ENCODE measurements at regions not wholly inside any gene's neighbourhood (a gene's known extent, or its start where the extent isn't known, plus 50 kb on each side); places are given as distances from the start of the nearest gene placed in this dataset.

- POLR2A ChIA-PET = no interaction called here
- Mint-ChIP-seq H3K4me3 (no peak overlapping the region), H3K4me1 (no peaks in the 10 kb centered on the region), H3K27ac (peak overlapping the region in 1 of 10 donors; percentile 58), H3K27me3 (peaks cover 0 to 7% (median 0%) of the 10 kb centered on the region in 5 donors), H3K9me3 (no peaks in the 10 kb centered on the region), H3K36me3 (no peaks in the 10 kb centered on the region)
- ATAC-seq = no peak
- no peak for DNase-seq
These were observed 184.9 kb upstream of the MKI67 start for GRCh38 chr10:128310971-128311658.

DNA sequence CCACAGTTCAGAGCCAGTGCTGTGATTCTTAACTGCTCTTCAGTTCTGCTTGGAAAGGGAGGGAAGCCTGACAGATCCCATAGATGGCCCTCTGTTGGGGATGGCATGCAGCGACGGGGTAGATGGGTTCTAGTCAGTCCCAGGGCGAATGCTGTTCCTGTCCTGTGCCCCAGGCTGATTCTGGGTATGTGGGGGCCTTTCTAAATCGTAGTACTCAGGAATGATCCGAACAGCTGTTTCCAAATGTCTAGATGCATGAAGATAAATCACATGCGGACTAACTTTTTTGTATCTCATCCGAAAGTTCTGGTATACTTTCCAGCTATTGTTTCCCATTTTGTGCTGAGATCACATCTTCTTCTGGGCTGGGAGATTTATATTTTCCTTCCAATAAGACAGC lies 186.0 kb upstream of the MKI67 start:
- Mint-ChIP-seq H3K9me3 (no peaks in the 10 kb centered on the region), H3K4me3 (no peak overlapping the region), H3K27me3 (peaks cover 0 to 7% (median 0%) of the 10 kb centered on the region in 5 donors), H3K4me1 (no peaks in the 10 kb centered on the region), H3K36me3 (no peaks in the 10 kb centered on the region), H3K27ac (no peak overlapping the region)
- no peak for ATAC-seq
- DNase-seq = no peak
- POLR2A ChIA-PET = no interaction called here

DNA sequence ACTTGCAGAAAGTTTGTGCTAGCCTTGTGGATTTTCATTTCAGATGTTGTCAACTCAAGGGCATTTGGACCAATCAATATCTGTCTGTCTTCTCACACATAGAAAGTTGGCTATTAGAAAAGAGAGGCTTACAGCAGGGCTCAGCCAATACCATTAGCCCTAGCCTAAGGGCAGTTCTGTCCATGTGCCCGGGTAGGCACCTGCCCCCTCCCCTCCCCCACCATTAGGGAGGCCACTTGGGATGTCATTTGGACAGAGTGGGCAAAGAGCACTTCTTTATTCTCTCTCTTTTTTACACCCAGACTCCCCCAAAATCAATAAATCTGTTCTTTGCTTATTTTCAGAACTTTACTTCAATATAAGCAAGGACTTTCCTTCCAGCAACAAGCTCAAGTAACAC lies 188.5 kb upstream of the MKI67 start:
- DNase-seq (no peak), ATAC-seq (no peak)
- Mint-ChIP-seq H3K36me3 (no peaks in the 10 kb centered on the region), H3K4me1 (no peaks in the 10 kb centered on the region), H3K27ac (no peak overlapping the region), H3K4me3 (no peak overlapping the region), H3K27me3 (peaks cover 0 to 7% (median 0%) of the 10 kb centered on the region in 5 donors), H3K9me3 (no peaks in the 10 kb centered on the region)
- POLR2A ChIA-PET = no interaction called here

DNA sequence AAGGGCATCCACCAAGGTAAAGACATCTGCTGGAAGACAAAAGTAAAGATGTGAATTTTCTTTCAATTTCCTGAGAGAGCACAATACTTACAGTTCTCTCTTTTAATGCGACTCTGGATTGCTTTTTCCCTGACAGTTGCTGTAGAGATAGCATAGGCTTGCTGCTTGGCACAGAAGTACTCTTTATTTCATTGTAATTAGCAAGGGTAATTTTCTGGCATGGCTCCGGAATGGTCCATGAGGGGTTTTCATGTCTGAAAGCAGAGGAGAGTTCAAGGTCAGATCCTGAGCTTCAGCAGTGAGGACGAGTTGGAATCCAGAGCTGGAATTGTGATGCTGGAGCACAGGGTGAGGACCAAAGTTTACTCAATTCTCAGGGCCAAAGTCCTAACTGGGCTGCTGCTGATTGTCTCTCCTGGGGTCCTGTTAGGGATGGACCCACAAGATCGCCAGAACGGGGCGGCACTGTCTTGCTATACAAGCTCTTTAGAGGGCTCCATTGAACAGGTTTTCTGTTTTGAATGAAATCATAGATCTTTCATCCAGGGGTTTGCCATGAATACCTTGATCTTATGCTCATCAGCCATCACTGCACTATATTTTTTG lies 190.0 kb upstream of the MKI67 start:
- Mint-ChIP-seq H3K9me3 (no peaks in the 10 kb centered on the region), H3K36me3 (no peaks in the 10 kb centered on the region), H3K27me3 (peaks cover 0 to 7% (median 0%) of the 10 kb centered on the region in 5 donors), H3K4me3 (no peak overlapping the region), H3K27ac (no peak overlapping the region), H3K4me1 (no peaks in the 10 kb centered on the region)
- POLR2A ChIA-PET = no interaction called here
- DNase-seq = no peak
- ATAC-seq = no peak

DNA sequence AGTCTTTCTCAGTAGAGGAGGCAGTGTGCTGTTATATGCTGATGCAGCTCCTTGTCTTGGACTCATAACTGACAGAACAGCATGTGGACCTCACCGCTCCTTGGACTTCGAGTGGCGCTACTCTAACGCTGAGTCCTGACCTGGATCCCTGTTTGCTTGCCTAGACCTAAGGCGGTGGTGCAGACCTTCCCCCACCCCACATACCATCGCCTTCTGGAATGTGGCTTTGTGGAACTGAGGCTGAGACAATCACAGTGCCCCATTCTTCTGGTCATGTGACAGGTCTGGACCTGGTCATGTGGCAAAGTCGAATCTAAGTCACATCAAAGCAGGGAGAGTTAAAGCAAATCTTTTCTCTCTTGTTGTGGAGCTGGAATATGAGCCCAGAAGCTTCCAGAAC lies 190.7 kb upstream of the MKI67 start:
- DNase-seq = no peak
- Mint-ChIP-seq H3K27me3 (peaks cover 0 to 7% (median 1%) of the 10 kb centered on the region in 5 donors), H3K4me3 (no peak overlapping the region), H3K27ac (no peak overlapping the region), H3K9me3 (no peaks in the 10 kb centered on the region), H3K36me3 (no peaks in the 10 kb centered on the region), H3K4me1 (no peaks in the 10 kb centered on the region)
- no peak for ATAC-seq
- POLR2A ChIA-PET = no interaction called here

- no peak for DNase-seq
- Mint-ChIP-seq H3K27me3 (peaks cover 0 to 15% (median 6%) of the 10 kb centered on the region in 5 donors), H3K4me1 (no peaks in the 10 kb centered on the region), H3K4me3 (no peak overlapping the region), H3K27ac (no peak overlapping the region), H3K36me3 (no peaks in the 10 kb centered on the region), H3K9me3 (no peaks in the 10 kb centered on the region)
- no peak for ATAC-seq
- POLR2A ChIA-PET = no interaction called here
These were observed 192.1 kb upstream of the MKI67 start for GRCh38 chr10:128318366-128318765.

DNA sequence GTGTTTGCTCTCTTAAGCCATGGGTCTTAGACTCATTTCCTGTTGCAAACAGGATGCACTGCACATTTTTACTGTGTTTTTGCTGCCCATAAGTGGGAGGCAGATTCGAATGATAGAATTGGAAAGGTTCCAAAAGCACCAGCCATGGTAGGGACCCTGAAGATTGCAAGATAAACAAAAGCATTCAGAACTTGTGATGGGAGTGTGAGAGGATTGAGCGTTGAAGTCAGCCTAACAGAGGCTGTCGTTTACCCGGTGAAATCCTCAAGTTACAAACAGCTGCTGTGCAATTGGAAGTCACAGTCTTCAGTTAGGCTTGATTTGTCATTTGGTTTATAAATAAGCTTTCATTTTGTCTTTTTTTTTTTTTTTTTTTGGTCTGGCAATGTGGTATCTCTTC lies 192.7 kb upstream of the MKI67 start:
- POLR2A ChIA-PET = no interaction called here
- H3K36me3 Mint-ChIP-seq = no peaks in the 10 kb centered on the region
- no peak overlapping the region for H3K4me3 Mint-ChIP-seq
- H3K27me3 Mint-ChIP-seq = peaks cover 0 to 20% (median 6%) of the 10 kb centered on the region in 5 donors
- DNase-seq (no peak), ATAC-seq (no peak)
- no peak overlapping the region for H3K27ac Mint-ChIP-seq
- H3K4me1 Mint-ChIP-seq = no peaks in the 10 kb centered on the region
- H3K9me3 Mint-ChIP-seq = no peaks in the 10 kb centered on the region

DNA sequence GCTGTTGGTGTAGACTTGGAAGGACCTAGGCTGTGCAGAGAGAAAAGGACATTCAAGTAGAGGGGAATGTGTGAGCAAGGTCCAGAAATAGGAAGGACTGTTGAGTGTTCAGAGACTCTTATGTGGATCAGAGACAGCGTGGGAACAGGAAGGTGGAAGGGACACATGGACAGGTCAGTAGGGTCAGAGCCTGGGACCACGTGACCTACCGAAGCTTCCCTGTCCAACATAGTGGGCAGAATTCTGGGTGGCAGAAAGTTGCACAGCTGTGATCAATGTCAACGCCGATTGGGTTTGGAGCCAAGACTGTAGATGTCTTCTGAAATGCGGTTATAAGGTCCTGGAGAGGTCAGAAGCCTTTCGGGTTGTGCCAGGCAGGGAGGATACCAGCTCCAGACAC lies 195.9 kb upstream of the MKI67 start:
- Mint-ChIP-seq H3K27ac (peak overlapping the region in 1 of 10 donors; percentile 70), H3K36me3 (no peaks in the 10 kb centered on the region)

DNA sequence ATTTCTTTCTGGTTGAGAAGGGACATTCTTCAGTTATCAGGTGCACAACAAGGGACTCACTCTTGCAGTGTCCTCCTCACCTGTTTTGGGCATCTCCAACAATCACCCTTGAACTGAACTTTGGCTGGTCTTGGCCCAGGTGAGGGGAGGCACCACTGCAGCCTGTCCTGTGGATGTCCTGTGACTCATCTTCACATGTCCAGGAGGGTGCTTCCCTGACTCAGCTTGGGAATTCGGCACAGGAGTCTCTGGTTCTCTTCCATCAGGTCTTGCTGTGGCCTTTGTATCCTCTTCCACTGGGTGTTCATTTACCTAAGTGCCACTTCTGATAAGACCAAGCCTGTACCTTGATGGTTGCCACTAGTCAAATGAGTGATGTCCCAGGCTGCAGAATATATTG lies 196.7 kb upstream of the MKI67 start:
- Mint-ChIP-seq H3K36me3 (no peaks in the 10 kb centered on the region), H3K27me3 (peaks cover 4 to 42% (median 25%) of the 10 kb centered on the region in 5 donors), H3K4me3 (no peak overlapping the region), H3K9me3 (peaks cover 0 to 4% (median 0%) of the 10 kb centered on the region in 9 donors), H3K27ac (no peak overlapping the region), H3K4me1 (no peaks in the 10 kb centered on the region)
- DNase-seq (no peak), ATAC-seq (no peak)
- POLR2A ChIA-PET = no interaction called here

More for the DNA sequence above, 195.9 kb upstream of the MKI67 start:
- Mint-ChIP-seq H3K9me3 (no peaks in the 10 kb centered on the region), H3K4me3 (no peak overlapping the region), H3K4me1 (no peaks in the 10 kb centered on the region), H3K27me3 (peaks cover 2 to 42% (median 20%) of the 10 kb centered on the region in 5 donors)
- ATAC-seq (no peak), DNase-seq (no peak)
- POLR2A ChIA-PET = no interaction called here

GRCh38 chr10:128324058-128324827 lies 198.0 kb upstream of the MKI67 start:
- no peak overlapping the region for H3K4me3 Mint-ChIP-seq
- no peak for DNase-seq
- no peak for ATAC-seq
- H3K36me3 Mint-ChIP-seq = no peaks in the 10 kb centered on the region
- H3K4me1 Mint-ChIP-seq = peaks cover 0 to 1% (median 0%) of the 10 kb centered on the region in 4 donors
- peaks cover 5 to 51% (median 28%) of the 10 kb centered on the region in 5 donors for H3K27me3 Mint-ChIP-seq
- no peak overlapping the region for H3K27ac Mint-ChIP-seq
- H3K9me3 Mint-ChIP-seq = peaks cover 0 to 14% (median 0%) of the 10 kb centered on the region in 9 donors
- POLR2A ChIA-PET = no interaction called here

- POLR2A ChIA-PET = no interaction called here
- DNase-seq (no peak), ATAC-seq (no peak)
- peaks cover 0 to 1% (median 0%) of the 10 kb centered on the region in 4 donors for H3K4me1 Mint-ChIP-seq
- no peak overlapping the region for H3K27ac Mint-ChIP-seq
- H3K9me3 Mint-ChIP-seq = peaks cover 0 to 14% (median 0%) of the 10 kb centered on the region in 9 donors
- H3K36me3 Mint-ChIP-seq = no peaks in the 10 kb centered on the region
- peaks cover 7 to 55% (median 28%) of the 10 kb centered on the region in 5 donors for H3K27me3 Mint-ChIP-seq
- no peak overlapping the region for H3K4me3 Mint-ChIP-seq
These were observed 199.6 kb upstream of the MKI67 start for GRCh38 chr10:128325788-128326187.

DNA sequence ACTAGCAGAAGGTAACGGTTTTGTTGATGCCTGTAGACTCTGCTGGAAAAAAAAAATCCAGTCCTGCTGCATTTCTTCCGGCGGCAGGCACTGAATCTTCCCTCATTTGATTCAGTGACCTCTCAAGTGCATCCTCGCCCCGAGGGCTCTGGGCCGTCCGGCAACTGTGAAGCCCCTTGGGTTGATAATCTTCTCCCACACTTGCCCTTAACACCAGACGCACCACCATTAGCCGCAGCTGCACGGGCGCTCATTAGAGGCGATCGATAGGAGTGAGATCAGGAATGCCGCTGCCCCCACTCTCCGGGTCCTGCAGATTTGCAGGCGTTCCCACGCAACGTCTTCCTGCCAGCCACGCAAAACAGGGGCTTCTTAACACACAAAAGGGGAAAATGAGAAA lies 200.0 kb upstream of the MKI67 start:
- DNase-seq = no peak
- ATAC-seq = no peak
- Mint-ChIP-seq H3K36me3 (no peaks in the 10 kb centered on the region), H3K4me1 (peaks cover 0 to 1% (median 0%) of the 10 kb centered on the region in 4 donors), H3K27ac (no peak overlapping the region), H3K4me3 (no peak overlapping the region), H3K27me3 (peaks cover 8 to 55% (median 28%) of the 10 kb centered on the region in 5 donors), H3K9me3 (peaks cover 0 to 14% (median 0%) of the 10 kb centered on the region in 9 donors)
- POLR2A ChIA-PET = no interaction called here

DNA sequence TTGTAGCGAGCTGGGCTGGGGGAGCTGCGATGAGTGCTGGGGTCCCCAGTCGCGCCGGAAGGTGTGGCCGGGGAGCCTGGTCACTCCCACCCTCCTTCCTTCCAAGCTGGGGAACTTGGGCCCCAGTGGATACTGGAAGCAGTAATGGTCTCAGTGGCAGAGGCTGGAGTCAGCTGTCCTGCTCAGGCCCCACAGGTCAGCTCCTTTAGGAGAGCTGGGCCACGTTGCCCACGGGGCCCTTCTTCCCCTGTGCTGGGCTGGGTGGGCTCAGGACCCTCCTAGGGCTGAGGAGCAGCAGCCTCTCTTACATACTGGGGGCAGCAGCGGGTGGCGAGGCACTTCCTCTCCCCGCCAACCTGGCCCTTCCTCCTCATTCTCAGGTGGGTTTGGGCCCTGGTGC lies 200.6 kb upstream of the MKI67 start:
- peaks cover 0 to 1% (median 0%) of the 10 kb centered on the region in 4 donors for H3K4me1 Mint-ChIP-seq
- DNase-seq (no peak), ATAC-seq (no peak)
- no peak overlapping the region for H3K4me3 Mint-ChIP-seq
- no peak overlapping the region for H3K27ac Mint-ChIP-seq
- H3K36me3 Mint-ChIP-seq = no peaks in the 10 kb centered on the region
- peaks cover 8 to 55% (median 28%) of the 10 kb centered on the region in 5 donors for H3K27me3 Mint-ChIP-seq
- H3K9me3 Mint-ChIP-seq = peaks cover 0 to 14% (median 0%) of the 10 kb centered on the region in 9 donors
- POLR2A ChIA-PET = no interaction called here
